ENCODE measurements at regions not wholly inside any gene's neighbourhood (a gene's known extent, or its start where the extent isn't known, plus 50 kb on each side); places are given as distances from the start of the nearest gene placed in this dataset.

- TF ChIP-seq POLR2AphosphoS5 (IDR thresholded peaks at IDR 0.05; ENCODE audit: low read depth, low read length) (no peak), EP300 (IDR thresholded peaks at IDR 0.05; ENCODE audit: borderline replicate concordance in 1 of 2, low read depth in 1 of 2, low read length in 1 of 2) (no peak), TCF12 (IDR thresholded peaks at IDR 0.05) (no peak), CTCF (IDR thresholded peaks at IDR 0.05) (no peak), REST (IDR thresholded peaks at IDR 0.05; ENCODE audit: low read depth, low read length) (no peak), YY1 (IDR thresholded peaks at IDR 0.05; ENCODE audit: low read depth) (no peak), RXRA (IDR thresholded peaks at IDR 0.05; ENCODE audit: borderline replicate concordance, low read depth) (no peak), TEAD4 (IDR thresholded peaks at IDR 0.05; ENCODE audit: borderline replicate concordance, insufficient read depth) (no peak), RAD21 (IDR thresholded peaks at IDR 0.05; ENCODE audit: low read length) (no peak), SIN3A (IDR thresholded peaks at IDR 0.05; ENCODE audit: borderline replicate concordance, low read depth, low read length) (no peak), SMC3 (IDR thresholded peaks at IDR 0.05; ENCODE audit: low read depth, low read length) (no peak), RCOR1 (IDR thresholded peaks at IDR 0.05; ENCODE audit: low read length) (no peak), EZH2phosphoT487 (IDR thresholded peaks at IDR 0.05; ENCODE audit: borderline replicate concordance, low read depth) (no peak), MAX (IDR thresholded peaks at IDR 0.05; ENCODE audit: low read depth) (no peak)
Observed at GRCh38 chr7:132656341-132656740, 80.1 kb upstream of the PLXNA4 start.
